AG08395 (cell line): ENCODE measurements at regions not wholly inside any gene's neighbourhood (a gene's known extent, or its start where the extent isn't known, plus 50 kb on each side); places are given as distances from the start of the nearest gene placed in this dataset.
A peak's percentile ranks its signal among the peaks of the same experiment; 100 is the strongest.
"Not testable (repeated sequence)": the region's sequence is repeated elsewhere in the genome, so short reads cannot be mapped to it uniquely, and the experiment has no call there.

Source experiments
- DNase-seq: peaks from one replicate; pipeline ENCODE4 v3.0.0; 2012; ENCODE audit warnings: mixed read lengths, low spot score

DNA sequence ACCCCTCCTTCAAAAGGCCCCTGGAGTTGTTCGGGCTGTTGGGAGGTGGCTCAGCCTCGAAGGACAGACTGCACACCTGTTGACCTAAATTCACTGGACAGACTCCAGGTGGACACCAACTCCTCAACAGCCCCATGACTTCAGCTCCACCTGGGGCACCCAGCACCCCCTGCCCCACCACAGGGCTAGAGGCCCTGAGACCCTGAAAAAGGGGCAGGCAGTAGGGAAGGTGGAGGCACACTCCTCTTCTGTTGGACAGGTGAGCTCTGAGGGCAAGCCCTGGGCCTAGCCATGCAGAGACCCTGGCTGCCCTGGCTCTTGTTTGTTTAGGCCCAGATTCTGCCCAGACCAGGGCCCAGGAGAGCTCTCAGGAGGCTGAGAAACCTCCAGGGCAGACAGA is 409.7 kb upstream of the CAMK1G start:
- DNase-seq = not testable (repeated sequence)

DNA sequence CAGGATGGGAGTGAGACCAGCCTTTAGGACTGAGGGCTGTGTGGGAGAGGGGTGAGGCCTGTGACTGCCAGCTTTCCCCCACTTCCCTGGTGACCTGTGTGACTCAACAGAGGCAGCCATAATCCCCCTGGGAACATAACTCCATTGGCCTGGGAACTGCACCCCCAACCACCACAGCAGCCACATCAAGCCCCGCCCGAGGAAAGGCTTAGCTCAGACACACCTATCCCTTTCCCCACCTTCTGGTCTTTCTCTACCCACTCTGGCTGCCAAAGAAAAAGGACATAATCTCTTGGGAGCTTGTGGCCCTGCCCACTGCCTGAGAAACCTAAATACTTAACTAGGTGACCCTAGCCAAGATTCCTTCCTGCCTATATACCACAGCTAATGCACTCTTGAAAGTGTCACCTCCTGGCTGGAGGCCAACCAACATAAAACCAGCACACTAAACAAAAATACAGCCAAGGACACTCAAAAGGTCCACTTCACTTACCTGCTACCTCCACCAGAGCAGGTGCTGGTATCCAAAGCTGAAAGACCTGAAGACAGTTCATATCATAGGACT is 406.6 kb upstream of the CAMK1G start:
- DNase-seq = no peak

DNA sequence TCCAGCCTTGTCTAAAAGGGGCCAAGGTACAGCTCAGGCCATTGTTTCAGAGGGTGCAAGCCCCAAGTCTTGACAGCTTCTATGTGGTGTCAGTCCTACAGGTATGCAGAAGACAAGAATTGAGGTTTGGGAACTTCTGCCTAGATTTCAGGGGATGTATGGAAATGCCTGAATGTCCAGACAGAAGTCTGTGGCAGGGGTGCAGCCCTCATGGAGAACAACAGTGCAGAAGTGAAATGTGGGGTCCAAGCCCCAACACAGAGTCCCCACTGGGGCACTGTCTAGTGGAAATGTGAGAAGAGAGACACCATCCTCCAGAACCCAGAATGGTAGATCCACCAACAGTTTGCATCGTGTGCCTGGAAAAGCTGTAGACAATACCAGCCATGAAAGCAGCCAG is 400.3 kb upstream of the CAMK1G start:
- no peak for DNase-seq

DNA sequence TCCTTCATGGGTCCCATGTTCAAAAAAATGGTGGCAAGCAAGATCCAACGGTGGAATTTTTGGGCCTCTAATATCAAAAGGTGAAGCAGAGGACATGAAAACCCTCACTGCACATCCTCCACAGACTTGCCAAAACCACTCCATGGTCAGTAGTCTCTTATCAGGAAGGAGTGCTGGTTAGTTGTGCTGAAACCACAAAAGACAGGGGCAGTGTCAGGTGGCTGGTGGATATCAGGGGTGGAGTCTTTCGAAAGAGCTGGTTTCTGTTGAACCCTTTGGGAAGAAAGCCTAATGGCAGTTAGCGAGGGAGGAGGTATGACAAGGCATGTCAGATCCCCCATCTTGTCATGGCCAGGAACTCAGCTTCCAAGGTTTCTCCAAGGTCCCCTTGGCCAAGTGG is 395.9 kb upstream of the CAMK1G start:
- DNase-seq = no peak

DNA sequence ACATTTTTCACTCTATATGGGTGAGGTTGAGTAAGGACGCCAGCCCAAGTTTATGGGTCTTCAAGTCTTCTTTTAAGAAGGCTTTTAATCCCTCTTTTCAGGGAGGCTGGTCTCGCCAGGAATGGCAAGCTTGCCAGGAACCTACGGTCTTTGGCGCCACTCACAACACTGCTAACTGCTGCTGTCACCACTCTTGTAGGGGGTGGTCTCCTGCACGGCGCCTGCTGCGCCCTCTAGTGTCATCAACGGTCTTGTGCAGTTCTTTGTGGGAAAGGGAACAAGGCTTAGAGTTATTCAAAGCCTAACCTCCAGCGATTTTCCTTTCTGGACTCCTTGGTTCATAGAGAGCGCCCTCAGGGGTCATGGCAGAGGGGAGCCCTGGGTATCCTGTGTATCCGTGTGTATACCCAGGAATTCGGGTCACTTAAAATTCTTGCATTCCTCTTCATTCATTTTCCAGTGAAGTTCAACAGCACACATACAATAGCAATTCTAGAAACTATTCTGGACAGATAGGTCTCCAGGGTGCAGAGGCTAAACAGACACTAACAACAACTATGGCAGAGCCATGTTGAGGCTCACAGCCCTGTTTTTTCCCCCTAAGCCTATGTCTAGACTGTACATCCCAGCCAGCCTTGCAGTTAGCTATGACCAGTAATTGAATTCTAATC is 392.8 kb upstream of the CAMK1G start:
- DNase-seq = peak; percentile 57

DNA sequence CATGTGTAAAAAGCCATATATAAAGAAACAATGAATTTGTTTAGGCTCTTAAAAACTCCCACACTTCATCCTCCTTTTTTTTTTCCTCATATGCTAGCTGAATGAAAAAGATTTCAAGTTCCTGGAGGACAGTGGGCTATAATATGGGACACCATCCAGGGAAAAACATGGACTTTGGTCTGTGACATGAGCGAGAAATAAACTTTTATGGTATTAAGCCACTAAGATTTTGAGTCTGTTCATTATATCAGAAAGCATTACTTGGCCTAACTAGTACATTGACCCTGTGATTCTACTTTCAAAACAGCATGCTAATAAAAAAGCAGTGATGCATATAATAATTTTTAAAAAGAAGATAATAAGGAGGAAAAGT is 392.3 kb upstream of the CAMK1G start:
- no peak for DNase-seq

DNA sequence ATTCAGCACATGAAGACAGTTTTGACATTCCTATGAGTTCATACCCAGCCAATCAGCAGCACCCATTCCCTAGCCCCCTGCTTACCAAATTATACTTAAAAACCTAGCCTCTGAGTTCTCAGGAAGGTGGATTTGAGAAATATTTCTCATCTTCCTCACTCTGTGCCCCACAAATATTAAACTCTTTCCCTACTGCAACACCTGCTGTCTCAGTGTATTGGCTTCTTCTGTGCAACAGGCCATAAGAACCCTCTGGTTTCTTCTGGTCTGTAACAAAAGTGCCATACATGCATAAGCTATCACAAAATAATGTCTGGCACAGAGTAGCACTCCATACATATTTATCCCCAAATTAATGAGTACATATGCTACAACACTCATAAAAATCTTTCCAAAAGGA is 387.4 kb upstream of the CAMK1G start:
- DNase-seq = no peak

DNA sequence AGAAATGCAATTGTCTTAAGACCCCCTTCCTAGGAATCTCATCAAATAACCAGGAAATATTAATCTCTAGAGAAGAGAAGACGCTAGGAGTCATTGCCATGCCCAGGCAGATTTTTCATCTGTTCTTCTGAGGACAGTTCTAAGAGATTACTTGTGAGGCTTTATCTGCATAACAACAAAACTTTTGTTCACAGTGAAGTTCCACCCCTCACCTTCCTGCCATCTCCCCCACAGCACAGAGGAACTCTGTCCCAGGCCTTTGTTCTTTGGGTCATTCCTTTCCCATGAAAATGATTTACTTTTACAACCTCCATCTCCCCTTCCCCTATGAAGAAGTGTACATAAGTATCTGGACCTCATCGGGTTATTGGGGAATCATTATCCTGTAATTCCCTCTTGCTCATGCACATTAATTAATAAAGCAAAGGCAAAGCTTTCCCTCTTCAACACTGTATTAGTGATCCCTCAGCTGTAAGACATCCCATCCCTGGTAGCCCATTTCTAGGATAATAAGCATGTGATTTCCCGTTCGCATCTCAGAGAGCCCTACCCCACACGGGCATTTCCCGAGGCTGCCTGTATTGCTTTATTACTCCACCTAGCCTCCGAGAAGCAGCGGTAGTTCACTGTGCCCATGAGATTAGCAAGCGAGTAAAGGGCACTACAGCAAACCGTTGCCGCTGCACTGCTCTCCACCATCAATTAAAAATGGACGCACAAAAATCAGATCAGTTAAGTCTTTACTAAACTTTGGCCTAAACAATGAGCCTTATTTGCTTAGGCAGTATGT is 384.4 kb upstream of the CAMK1G start:
- no peak for DNase-seq

DNA sequence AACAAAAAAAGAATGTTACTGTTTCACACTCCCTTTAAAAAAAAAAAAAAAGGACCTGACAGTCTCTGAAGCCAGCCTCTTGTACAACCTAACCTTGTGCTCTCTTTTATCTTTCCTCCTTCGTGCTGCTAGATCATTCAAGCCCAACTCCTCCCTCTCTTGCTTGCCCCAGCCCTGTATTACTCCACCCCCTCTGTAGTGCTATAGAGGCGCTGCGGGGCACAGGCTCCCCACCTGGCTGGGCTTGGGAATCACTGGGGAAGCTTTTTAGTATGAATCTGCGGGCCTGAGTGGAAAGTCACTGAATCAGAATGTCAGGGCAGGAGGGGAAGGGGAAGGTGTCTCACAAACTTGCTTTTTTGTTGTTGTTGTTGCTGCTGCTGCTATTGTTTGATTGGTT is 383.7 kb upstream of the CAMK1G start:
- no peak for DNase-seq

DNA sequence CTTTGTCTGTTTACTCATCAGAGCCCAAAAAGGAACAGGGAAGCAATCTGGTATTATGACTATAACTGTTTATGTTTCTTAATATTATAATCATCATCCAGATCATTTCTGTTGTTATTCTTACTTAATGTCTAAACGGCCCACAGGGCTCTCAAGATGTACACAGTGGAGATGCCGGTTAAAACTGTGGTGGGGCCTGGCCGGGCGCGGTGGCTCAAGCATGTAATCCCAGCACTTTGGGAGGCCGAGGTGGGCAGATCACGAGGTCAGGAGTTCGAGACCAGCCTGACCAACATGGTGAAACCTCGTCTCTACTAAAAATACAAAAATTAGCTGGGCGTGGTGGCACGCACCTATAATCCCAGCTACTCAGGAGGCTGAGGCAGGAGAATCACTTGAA is 381.2 kb upstream of the CAMK1G start:
- DNase-seq = not testable (repeated sequence)

DNA sequence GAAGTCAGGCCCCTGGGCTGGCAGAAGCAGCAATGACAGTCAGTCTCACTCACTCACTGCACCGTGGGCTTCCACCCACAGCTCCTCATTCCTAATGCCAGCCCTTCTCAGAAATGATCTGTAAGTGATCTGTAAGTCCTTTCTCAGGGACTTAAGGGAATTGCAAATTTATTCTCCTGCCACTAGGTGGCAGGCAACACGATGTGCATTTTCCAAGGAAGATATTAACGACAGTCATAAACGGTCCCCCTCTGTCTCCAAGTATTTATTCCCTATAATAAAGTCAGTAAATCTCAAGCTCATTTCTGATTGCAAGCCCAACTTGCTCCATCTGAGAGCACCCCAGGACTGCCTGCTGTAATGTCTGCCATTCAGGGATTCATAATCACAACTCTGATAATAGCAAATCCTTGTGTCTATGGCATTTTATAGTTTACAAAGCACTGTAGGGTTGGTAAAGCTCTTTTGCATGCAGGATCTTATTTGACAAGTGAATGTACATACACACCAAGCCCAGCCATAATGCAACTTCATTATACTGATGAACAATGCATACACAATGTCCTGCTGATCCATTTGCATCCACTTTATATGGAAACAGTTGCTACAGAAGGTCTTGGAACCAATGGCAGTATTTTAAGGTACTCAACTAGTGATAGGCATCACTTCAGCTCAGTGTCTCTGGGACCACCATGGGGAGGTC is 380.5 kb upstream of the CAMK1G start:
- DNase-seq = peak; percentile 71

DNA sequence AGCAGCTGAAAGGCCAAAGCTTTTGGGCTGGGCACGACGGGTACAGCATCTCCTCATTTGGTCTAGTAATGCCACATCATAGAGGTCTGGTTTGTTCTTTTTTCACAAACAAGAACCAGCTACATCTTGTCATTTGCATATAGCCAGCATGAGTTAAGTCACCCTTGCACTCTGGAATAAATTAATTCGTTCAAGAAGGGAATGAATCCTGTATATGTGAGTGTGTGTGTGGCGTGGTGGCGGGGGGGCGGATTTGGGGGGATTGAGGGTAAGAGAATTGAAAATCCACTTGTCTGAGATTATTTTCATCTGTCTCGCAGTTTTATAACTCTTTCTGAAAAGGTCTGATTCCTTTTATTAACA is 380.0 kb upstream of the CAMK1G start:
- no peak for DNase-seq

DNA sequence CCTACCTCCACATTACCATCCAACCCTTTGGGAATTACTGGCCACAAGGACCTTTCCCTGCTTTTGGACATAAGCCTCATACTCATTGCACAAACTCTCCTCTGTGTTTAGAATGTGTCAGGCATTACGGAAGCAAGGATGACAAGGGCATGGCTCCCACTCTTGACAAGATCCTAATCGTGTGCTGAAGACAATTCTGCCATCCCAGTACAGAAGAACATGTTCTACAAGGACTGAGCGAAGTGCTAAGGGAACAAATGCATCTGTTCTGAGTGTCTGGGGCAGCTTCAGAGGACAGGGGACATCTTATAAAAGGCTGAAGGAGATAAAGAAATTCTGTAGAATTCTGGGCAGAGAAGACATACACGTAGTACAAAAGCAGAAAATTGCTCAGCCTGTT is 378.5 kb upstream of the CAMK1G start:
- DNase-seq = no peak

DNA sequence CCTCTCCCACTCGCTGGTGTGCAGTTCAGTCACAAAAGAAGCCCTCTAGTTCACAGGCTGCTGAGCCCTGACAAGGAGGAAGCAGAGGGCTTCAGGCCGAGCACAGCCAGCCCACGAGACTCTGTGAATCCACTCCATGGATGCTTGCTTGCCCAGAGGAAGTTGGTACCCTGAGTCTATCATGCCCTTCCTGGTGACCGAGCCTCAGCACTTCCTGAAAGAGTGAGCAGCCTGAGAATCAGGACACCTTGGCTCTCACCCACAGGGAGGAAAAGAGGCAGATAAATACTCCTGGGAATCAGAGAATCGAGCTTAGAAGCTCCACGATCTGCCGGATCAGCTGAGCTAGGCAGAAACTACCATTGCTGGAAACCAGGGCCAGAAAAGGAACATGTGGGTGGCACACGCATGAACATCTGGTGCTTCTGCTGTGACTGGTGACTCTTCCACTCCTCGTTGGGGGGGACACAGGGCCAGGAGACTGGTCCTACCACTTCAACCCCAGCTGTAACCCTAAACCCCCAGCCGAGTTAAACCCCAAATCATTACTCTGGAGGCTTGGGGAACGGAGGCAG is 376.3 kb upstream of the CAMK1G start:
- peak; percentile 12 for DNase-seq

DNA sequence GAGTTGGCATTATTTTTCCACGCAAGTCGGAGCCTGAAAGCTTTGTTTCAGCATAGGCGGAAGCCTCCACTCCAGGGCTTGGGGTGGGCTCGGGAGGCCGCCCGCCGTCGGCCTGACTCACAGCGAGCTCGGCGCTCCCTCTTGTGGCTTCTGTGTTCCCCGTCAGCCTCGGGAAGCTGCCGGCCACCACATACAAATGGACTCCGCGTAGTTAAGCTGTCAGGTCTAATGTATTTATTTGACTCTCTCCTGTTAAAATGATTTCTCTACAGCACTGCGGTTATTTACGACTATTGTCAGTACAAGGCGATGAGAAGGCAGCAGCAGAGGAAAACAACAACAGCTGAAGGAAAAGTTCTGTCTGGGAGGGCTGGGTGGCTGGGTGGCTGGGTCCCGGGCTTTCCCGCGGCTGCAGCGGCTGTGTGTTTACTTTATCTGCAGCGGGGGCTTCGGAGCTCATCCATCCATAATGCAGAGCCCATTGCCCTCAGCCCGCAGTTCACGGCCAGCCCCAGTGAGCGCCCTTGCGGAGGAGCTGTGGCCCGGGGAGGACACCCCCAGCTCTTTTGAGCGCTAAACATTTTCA is 375.7 kb upstream of the CAMK1G start:
- peak; percentile 73 for DNase-seq

DNA sequence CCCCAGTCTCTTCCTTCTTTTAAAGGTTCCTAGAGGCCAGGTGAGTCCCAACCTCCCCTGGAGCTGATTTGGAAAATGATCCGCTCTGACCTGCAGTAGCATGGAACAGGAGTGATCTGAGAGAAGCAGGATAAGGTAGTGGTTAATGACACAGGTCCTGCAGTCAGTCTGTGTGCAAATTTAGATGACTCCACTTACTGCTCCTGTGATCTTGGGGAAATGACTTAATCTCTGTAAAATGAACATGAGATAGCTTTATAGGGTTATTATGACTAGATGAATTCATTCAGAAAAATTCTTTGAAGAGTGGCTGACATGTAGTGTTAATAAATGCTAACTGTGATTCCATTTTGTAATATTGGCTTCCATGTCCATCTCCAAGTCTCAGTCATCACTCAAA is 374.9 kb upstream of the CAMK1G start:
- DNase-seq = no peak

DNA sequence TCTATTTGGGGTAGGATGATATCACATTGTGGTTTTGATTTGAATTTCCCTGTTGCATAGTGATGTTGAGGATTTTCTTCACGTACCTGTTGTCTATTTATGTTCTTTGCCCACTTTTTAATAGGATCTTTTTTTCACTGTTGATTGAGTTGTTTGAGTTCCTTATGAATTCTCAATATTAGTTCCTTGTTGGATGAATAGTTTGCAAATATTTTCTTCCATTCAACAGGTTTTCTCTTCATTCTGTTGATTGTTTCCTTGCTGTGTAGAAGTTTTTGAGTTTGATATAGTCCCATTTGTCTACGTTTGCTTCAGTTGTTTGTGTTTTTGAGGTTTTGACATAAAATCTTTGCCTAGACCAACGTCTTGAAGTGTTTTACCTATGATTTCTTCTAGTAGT is 369.5 kb upstream of the CAMK1G start:
- DNase-seq = no peak

DNA sequence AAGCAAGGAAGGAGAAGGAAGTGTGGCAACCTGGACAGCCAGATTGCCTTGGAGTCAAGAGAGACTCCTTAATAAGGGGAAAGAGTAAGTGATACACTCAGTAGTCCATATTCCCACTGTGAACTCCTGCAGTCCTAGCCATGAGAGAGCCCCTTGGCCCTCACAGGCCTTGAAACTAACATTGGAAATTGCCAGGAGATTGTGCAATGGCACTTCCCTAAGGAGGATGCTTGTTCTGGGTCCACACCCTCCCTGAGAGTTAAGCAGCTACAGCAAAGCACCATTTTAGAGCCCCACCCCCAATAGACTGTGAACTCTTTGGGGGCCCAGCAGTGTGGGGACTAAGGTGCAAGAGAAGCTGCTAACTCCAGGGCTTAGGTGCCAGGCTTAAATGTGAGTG is 367.7 kb upstream of the CAMK1G start:
- DNase-seq = no peak

DNA sequence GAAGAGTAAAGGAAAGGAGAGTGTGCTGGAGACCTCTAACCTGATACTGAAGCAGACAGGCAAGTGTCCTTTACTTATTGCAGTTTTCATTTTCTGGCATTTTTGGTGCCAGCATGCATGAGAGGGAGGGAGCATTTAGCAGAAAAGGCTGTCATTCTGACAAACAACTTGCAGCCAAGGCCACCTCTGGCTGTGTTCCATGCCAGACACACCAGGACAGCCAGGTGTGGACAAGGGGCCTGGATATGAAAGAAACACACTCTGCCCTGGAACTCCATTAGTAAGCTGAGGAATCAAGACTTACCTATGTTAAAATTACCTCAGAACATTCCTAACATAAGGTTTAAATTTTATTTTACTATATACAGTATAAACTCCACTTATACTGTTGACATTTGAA is 365.4 kb upstream of the CAMK1G start:
- DNase-seq = no peak

DNA sequence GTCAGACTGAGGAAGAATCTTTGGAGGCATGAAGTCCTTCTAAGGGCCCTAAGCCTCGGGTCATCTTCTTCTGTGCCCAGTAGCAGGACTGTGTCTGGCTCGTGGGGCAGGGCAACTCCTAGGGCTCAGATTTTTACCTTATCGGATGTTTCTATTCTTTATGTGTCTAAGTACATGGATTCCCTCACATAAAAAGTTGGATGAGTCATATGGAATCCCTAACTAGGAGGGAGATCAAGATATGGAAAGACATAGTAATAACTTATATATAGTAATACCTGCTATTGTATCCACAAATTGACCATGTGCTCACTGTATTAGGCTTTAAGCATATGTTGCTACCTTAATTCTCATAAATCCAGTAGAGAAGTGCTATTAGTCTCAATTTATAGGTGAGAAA is 364.5 kb upstream of the CAMK1G start:
- no peak for DNase-seq

DNA sequence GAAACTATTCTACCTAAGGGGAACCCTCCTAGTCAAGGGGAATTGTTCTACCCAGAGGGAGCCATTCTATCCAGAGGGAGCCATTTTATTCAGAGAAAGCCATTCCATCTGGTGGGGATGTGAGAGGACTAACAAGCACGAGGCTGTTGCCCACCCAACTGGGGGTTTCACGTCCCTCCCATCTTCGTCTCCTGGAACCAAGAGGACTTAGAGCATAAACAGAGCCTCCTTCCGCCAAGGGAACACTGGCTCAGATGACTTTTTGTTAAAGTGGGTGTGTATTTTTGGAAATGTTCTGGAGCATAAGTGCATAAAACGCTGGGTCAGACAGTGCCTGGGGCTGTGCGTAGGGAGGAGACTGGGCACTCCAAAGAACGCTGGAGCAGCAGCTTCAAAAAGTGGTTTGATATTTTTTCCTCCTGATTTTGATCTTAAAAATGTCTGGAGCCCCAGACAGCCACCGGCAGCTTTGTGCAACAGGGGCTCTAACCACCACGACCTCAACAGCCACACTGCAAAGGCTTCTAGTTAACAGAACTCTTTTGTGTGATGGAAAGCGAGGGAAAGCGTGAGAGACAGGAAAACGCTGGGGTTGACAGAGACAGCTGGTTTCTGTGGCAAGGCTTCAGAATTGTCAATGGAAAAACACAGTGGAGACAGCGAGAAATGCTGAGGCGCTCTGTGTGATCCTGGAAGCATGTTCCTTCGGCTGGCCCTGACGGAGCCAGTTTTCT is 363.6 kb upstream of the CAMK1G start:
- DNase-seq = no peak

DNA sequence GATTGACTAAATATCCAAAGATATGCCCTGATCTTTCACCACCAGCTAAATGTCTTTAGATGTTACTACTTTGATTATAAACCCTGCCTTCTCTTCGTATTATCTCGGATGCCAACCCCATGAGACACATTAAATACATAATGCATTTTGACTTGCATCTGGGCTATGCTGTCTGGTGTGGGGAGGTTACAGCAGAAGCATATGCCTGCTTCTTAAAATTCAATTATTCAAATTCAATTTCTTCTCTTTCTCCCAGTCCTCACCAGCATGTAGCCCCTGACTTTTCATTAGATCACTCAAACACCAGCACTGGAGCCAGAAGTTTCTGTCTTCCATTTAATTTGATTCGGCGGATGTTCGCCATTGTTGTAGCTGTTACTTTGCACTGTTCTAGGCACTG is 360.7 kb upstream of the CAMK1G start:
- DNase-seq = no peak
